ENCODE measurements at regions not wholly inside any gene's neighbourhood (a gene's known extent, or its start where the extent isn't known, plus 50 kb on each side); places are given as distances from the start of the nearest gene placed in this dataset.

DNA sequence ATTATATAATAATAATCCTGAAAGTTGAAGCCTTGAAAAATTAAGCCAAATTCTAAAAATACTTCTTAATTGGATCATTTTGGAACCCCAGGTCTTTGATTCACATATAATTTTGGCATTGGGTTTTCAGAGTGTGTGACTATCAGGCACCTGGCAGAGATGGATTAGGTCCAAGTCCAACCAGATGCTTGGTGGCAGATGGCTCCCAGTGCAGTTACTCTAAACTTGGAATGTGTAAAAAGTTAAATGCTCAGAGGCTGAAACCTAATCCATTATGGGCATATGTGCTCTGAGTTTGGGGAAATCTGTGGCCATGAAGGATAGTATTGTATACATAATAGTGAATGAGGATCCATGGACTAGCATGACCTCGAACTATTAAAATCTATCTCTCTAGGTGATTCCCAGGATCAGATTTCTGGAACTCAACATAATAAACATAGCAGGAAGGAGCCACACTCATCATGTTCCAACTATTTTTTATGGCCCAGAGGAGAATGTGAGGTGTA, 333.0 kb downstream of the RPRM start:
- H3K27ac ChIP-seq (ENCODE audit: low read depth in 1 of 2, low read length in 2 of 2): no peak overlapping the region
- WGBS: 64% methylated on average over 1 of the region's 1 CpG
- no peak for TF ChIP-seq FOXA1 (IDR thresholded peaks at IDR 0.05)
- no peak for TF ChIP-seq FOXA2 (IDR thresholded peaks at IDR 0.05)
- TF ChIP-seq, protein P1, sequence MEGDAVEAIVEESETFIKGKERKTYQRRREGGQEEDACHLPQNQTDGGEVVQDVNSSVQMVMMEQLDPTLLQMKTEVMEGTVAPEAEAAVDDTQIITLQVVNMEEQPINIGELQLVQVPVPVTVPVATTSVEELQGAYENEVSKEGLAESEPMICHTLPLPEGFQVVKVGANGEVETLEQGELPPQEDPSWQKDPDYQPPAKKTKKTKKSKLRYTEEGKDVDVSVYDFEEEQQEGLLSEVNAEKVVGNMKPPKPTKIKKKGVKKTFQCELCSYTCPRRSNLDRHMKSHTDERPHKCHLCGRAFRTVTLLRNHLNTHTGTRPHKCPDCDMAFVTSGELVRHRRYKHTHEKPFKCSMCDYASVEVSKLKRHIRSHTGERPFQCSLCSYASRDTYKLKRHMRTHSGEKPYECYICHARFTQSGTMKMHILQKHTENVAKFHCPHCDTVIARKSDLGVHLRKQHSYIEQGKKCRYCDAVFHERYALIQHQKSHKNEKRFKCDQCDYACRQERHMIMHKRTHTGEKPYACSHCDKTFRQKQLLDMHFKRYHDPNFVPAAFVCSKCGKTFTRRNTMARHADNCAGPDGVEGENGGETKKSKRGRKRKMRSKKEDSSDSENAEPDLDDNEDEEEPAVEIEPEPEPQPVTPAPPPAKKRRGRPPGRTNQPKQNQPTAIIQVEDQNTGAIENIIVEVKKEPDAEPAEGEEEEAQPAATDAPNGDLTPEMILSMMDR (IDR thresholded peaks at IDR 0.05; ENCODE audit: low read depth, low read length, missing input control): no peak
- TF ChIP-seq RAD21 (IDR thresholded peaks at IDR 0.05): no peak
- TF ChIP-seq, protein P2, sequence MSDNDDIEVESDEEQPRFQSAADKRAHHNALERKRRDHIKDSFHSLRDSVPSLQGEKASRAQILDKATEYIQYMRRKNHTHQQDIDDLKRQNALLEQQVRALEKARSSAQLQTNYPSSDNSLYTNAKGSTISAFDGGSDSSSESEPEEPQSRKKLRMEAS (IDR thresholded peaks at IDR 0.05): no peak
- TF ChIP-seq, protein P3, sequence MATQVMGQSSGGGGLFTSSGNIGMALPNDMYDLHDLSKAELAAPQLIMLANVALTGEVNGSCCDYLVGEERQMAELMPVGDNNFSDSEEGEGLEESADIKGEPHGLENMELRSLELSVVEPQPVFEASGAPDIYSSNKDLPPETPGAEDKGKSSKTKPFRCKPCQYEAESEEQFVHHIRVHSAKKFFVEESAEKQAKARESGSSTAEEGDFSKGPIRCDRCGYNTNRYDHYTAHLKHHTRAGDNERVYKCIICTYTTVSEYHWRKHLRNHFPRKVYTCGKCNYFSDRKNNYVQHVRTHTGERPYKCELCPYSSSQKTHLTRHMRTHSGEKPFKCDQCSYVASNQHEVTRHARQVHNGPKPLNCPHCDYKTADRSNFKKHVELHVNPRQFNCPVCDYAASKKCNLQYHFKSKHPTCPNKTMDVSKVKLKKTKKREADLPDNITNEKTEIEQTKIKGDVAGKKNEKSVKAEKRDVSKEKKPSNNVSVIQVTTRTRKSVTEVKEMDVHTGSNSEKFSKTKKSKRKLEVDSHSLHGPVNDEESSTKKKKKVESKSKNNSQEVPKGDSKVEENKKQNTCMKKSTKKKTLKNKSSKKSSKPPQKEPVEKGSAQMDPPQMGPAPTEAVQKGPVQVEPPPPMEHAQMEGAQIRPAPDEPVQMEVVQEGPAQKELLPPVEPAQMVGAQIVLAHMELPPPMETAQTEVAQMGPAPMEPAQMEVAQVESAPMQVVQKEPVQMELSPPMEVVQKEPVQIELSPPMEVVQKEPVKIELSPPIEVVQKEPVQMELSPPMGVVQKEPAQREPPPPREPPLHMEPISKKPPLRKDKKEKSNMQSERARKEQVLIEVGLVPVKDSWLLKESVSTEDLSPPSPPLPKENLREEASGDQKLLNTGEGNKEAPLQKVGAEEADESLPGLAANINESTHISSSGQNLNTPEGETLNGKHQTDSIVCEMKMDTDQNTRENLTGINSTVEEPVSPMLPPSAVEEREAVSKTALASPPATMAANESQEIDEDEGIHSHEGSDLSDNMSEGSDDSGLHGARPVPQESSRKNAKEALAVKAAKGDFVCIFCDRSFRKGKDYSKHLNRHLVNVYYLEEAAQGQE (IDR thresholded peaks at IDR 0.05): no peak
- TF ChIP-seq YY1 (IDR thresholded peaks at IDR 0.05): no peak
- TF ChIP-seq SP1 (IDR thresholded peaks at IDR 0.05): no peak
- TF ChIP-seq JUND (IDR thresholded peaks at IDR 0.05): no peak
- no peak for TF ChIP-seq HNF4A (conservative IDR thresholded peaks at IDR 0.05)
- TF ChIP-seq GABPA (IDR thresholded peaks at IDR 0.05 in 1 of 2, conservative IDR thresholded peaks at IDR 0.05 in 1 of 2): no peak
- TF ChIP-seq EGR1 (IDR thresholded peaks at IDR 0.05; ENCODE audit: low read depth in 2 of 2): no peak
- TF ChIP-seq RXRA (IDR thresholded peaks at IDR 0.05): no peak
- TF ChIP-seq NR2F2 (IDR thresholded peaks at IDR 0.05): no peak
- TF ChIP-seq, protein P4, sequence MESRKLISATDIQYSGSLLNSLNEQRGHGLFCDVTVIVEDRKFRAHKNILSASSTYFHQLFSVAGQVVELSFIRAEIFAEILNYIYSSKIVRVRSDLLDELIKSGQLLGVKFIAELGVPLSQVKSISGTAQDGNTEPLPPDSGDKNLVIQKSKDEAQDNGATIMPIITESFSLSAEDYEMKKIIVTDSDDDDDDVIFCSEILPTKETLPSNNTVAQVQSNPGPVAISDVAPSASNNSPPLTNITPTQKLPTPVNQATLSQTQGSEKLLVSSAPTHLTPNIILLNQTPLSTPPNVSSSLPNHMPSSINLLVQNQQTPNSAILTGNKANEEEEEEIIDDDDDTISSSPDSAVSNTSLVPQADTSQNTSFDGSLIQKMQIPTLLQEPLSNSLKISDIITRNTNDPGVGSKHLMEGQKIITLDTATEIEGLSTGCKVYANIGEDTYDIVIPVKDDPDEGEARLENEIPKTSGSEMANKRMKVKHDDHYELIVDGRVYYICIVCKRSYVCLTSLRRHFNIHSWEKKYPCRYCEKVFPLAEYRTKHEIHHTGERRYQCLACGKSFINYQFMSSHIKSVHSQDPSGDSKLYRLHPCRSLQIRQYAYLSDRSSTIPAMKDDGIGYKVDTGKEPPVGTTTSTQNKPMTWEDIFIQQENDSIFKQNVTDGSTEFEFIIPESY (IDR thresholded peaks at IDR 0.05): no peak
- TF ChIP-seq HNF4G (IDR thresholded peaks at IDR 0.05): no peak
- TF ChIP-seq, protein P5, sequence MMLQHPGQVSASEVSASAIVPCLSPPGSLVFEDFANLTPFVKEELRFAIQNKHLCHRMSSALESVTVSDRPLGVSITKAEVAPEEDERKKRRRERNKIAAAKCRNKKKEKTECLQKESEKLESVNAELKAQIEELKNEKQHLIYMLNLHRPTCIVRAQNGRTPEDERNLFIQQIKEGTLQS (IDR thresholded peaks at IDR 0.05): no peak
- no peak for TF ChIP-seq TAF1 (conservative IDR thresholded peaks at IDR 0.05)
- no peaks in the 10 kb centered on the region for H3K4me1 ChIP-seq (ENCODE audit: control insufficient read depth in 4 of 4, insufficient read depth in 4 of 4, low read length in 3 of 4)
- H3K9me3 ChIP-seq (ENCODE audit: control insufficient read depth in 4 of 4, low read length in 3 of 4): no peaks in the 10 kb centered on the region
- no peaks in the 10 kb centered on the region for H3K36me3 ChIP-seq (ENCODE audit: control insufficient read depth in 4 of 4, insufficient read depth in 3 of 4, low read depth in 1 of 4, low read length in 3 of 4)
- no peak for DNase-seq (ENCODE audit: low spot score)
- H3K27me3 ChIP-seq (ENCODE audit: control insufficient read depth in 4 of 4, insufficient read depth in 4 of 4, low read length in 3 of 4): no peaks in the 10 kb centered on the region
- no peak overlapping the region for H3K4me3 ChIP-seq (ENCODE audit: low read depth in 1 of 3, low read length in 3 of 3)
- H3K9ac ChIP-seq (ENCODE audit: low read depth in 1 of 2, low read length in 2 of 2): no peak overlapping the region

Measured in liver (tissue), 8 donors.